Mesendoderm (in vitro differentiated cells): ENCODE measurements at regions not wholly inside any gene's neighbourhood (a gene's known extent, or its start where the extent isn't known, plus 50 kb on each side); places are given as distances from the start of the nearest gene placed in this dataset.
A peak's percentile ranks its signal among the peaks of the same experiment; 100 is the strongest.

ENCODE experiments used
- DNase-seq: peaks from one replicate; pipeline ENCODE4 v3.0.0; 2013
- H2AK5ac ChIP-seq: 2 replicates; pipeline ENCODE4 v1.6.1; 2013; ENCODE audit warnings: low read length, inconsistent platforms
- H2BK120ac ChIP-seq: 2 replicates; pipeline ENCODE4 v1.6.1; 2013; ENCODE audit warnings: low read depth, mild to moderate bottlenecking, low read length, moderate library complexity, mixed read lengths
- H2BK15ac ChIP-seq: replicated peaks from 2 replicates; pipeline ENCODE4 v1.6.1; 2013; ENCODE audit warnings: low read depth, mild to moderate bottlenecking, moderate library complexity
- H2BK5ac ChIP-seq: 2 replicates; pipeline ENCODE4 v1.6.1; 2013; ENCODE audit warnings: low read length, inconsistent platforms
- H3K18ac ChIP-seq: 2 replicates; pipeline ENCODE4 v1.6.1; 2013; ENCODE audit warnings: mild to moderate bottlenecking, low read length, mixed read lengths
- H3K23ac ChIP-seq: one replicate; pipeline ENCODE4 v1.6.1; 2013; ENCODE audit warnings: low read length
- H3K27ac ChIP-seq: 2 replicates; pipeline ENCODE4 v1.5.1; 2013; ENCODE audit warnings: low read depth, mild to moderate bottlenecking, inconsistent platforms, low read length, moderate library complexity
- H3K27me3 ChIP-seq: 2 replicates; pipeline ENCODE4 v1.6.1; 2013; ENCODE audit warnings: low read length, control low read depth, mild to moderate bottlenecking, inconsistent platforms; ENCODE audit not compliant: insufficient read depth, poor library complexity
- H3K36me3 ChIP-seq: 2 replicates; pipeline ENCODE4 v1.6.1; 2013; ENCODE audit warnings: low read length, inconsistent platforms; ENCODE audit not compliant: control insufficient read depth, insufficient read depth
- H3K4ac ChIP-seq: one replicate; pipeline ENCODE4 v1.6.1; 2013; ENCODE audit warnings: low read depth, mild to moderate bottlenecking, low read length, moderate library complexity
- H3K4me1 ChIP-seq: 2 replicates; pipeline ENCODE4 v1.6.1; 2013; ENCODE audit warnings: low read depth, low read length, inconsistent platforms; ENCODE audit not compliant: control insufficient read depth
- H3K4me2 ChIP-seq: 2 replicates; pipeline ENCODE4 v1.6.1; 2013; ENCODE audit warnings: low read length
- H3K4me3 ChIP-seq: 2 replicates; pipeline ENCODE4 v1.5.1; 2013; ENCODE audit warnings: mild to moderate bottlenecking, low read length
- H3K56ac ChIP-seq: one replicate; pipeline ENCODE4 v1.6.1; 2013; ENCODE audit warnings: low read length
- H3K79me1 ChIP-seq: 2 replicates; pipeline ENCODE4 v1.6.1; 2013; ENCODE audit warnings: low read length, inconsistent platforms
- H3K79me2 ChIP-seq: 2 replicates; pipeline ENCODE4 v1.6.1; 2013; ENCODE audit warnings: mild to moderate bottlenecking, low read length; ENCODE audit not compliant: control insufficient read depth, insufficient read depth
- H3K9ac ChIP-seq: 2 replicates; pipeline ENCODE4 v1.6.1; 2013; ENCODE audit warnings: low read length, inconsistent platforms
- H4K5ac ChIP-seq: one replicate; pipeline ENCODE4 v1.6.1; 2013; ENCODE audit warnings: low read length
- H4K8ac ChIP-seq: one replicate; pipeline ENCODE4 v1.6.1; 2013; ENCODE audit warnings: low read depth, mild to moderate bottlenecking, control low read depth, low read length, moderate library complexity
- WGBS: extraction: QIAGEN DNeasy Blood & Tissue Kit; methylation state at CpG from one replicate; pipeline ENCODE4 v1.1.7; 2013; ENCODE audit warnings: low lambda C conversion rate, missing lambda C conversion rate; ENCODE audit not compliant: insufficient coverage; ENCODE audit errors: extremely low coverage; 5-methylcytosine and 5-hydroxymethylcytosine counted together

DNA sequence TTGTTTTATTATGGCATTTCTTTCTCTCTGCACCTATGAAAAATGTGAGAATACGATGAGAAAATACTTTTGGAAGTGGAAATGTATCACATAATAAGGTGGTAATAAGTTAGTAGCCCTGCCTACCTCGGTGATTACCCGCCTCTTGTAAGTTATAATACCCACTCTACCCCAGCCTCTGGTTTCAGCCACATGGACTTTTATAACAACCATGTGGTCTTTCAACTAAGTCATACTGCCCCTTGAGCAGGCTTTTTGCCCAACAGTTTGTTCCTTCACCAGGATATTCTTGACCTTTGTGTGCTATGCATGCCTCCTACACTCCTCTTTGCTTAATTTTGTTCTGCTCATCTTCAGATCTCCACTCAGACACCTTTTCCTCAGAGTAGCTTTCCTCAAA, 470.6 kb upstream of the ZWINT start:
- Histone ChIP-seq H4K5ac (no peak overlapping the region), H3K4ac (no peak overlapping the region), H3K9ac (no peak overlapping the region), H3K4me2 (no peak overlapping the region), H4K8ac (no peak overlapping the region), H3K27me3 (no peaks in the 10 kb centered on the region), H3K79me1 (no peaks in the 10 kb centered on the region), H3K23ac (no peak overlapping the region), H2BK120ac (no peak overlapping the region), H3K4me3 (no peak overlapping the region), H2AK5ac (no peak overlapping the region), H3K27ac (no peak overlapping the region), H2BK15ac (no peak overlapping the region), H3K79me2 (no peaks in the 10 kb centered on the region), H3K56ac (no peak overlapping the region), H3K18ac (no peak overlapping the region), H3K4me1 (no peaks in the 10 kb centered on the region), H2BK5ac (no peak overlapping the region), H3K36me3 (no peaks in the 10 kb centered on the region)
- WGBS = no CpG with 5 or more reads among the region's 3 CpGs
- DNase-seq = no peak

DNA sequence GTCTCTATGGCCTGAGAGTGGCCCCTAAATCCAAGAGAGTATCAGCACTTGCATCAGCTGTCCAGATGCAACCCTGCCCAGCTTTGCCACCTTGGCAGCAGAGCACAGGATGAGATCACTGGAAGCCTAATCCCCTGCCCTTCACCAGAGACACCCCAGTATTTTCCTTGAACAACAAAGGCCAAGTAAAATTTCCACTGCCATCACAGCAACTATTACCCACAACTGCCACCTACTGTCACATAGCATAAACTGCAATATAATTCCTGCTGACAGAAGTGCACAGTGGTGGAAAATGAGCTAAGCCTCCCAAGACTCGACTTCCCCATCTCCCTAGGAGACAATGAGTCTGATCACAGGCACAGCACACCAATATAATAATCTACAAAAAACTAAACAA, 462.8 kb upstream of the ZWINT start:
- Histone ChIP-seq H3K4ac (no peak overlapping the region), H4K8ac (no peak overlapping the region), H2BK120ac (no peak overlapping the region), H3K79me2 (no peaks in the 10 kb centered on the region), H3K4me2 (no peak overlapping the region), H3K79me1 (no peaks in the 10 kb centered on the region), H3K27ac (no peak overlapping the region), H2BK5ac (no peak overlapping the region), H3K56ac (no peak overlapping the region), H3K9ac (no peak overlapping the region), H3K36me3 (no peaks in the 10 kb centered on the region), H3K23ac (no peak overlapping the region), H2BK15ac (no peak overlapping the region), H3K4me1 (no peaks in the 10 kb centered on the region), H3K27me3 (no peaks in the 10 kb centered on the region), H3K4me3 (no peak overlapping the region), H2AK5ac (no peak overlapping the region), H4K5ac (no peak overlapping the region), H3K18ac (no peak overlapping the region)
- no CpG with 5 or more reads among the region's 1 CpG for WGBS
- DNase-seq = peak; percentile 32

DNA sequence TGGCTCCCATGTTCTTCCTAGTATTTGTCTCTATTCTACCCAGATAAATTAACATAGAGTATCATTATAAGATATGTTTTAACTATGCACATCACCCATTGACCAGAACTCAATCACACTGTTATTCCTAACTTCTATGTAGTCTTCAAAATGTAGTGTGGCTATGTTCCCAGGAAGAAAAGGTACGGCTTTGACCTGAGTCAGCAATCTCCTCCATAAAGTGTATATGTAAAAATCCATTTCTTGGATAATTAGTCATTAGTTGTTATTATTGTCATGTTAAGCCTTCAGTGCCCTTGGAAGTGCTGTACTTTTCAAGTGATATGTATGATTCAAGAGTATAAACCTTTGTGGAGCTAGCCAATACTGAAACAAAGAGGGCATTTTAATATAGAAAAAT, 444.0 kb upstream of the ZWINT start:
- Histone ChIP-seq H2BK120ac (no peak overlapping the region), H3K79me1 (no peaks in the 10 kb centered on the region), H3K79me2 (no peaks in the 10 kb centered on the region), H4K5ac (no peak overlapping the region), H3K36me3 (no peaks in the 10 kb centered on the region), H3K4me2 (no peak overlapping the region), H4K8ac (no peak overlapping the region), H3K4me1 (no peaks in the 10 kb centered on the region), H3K4me3 (no peak overlapping the region), H3K56ac (no peak overlapping the region), H3K4ac (no peak overlapping the region), H2BK15ac (no peak overlapping the region), H3K27ac (no peak overlapping the region), H3K27me3 (no peaks in the 10 kb centered on the region), H2BK5ac (no peak overlapping the region), H2AK5ac (no peak overlapping the region), H3K18ac (no peak overlapping the region), H3K9ac (no peak overlapping the region), H3K23ac (no peak overlapping the region)
- no peak for DNase-seq
- WGBS = no CpG with 5 or more reads among the region's 1 CpG

DNA sequence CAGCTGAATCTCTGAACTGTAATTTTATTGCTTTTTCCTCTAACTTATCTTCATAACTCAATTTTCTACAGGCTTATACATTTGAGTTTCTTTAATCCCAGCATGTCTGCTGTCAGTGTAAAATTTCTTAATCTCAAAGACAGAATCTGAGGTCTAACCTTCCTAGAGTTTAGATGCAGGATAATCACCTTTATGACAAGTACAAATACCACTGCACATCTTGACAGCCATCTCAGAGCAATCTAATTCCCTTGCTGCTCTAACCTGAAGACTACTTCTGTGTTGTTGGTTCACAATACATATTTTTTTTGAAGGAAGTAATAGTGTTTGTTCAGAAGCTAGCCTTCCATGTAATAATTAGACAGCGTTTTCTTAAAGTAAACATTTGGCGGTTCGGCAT, 424.2 kb upstream of the ZWINT start:
- H2AK5ac ChIP-seq = no peak overlapping the region
- no peaks in the 10 kb centered on the region for H3K79me2 ChIP-seq
- H4K5ac ChIP-seq = no peak overlapping the region
- H2BK120ac ChIP-seq = no peak overlapping the region
- H3K36me3 ChIP-seq = no peaks in the 10 kb centered on the region
- H3K79me1 ChIP-seq = no peaks in the 10 kb centered on the region
- H3K18ac ChIP-seq = no peak overlapping the region
- no peak overlapping the region for H3K4me2 ChIP-seq
- no peak overlapping the region for H3K27ac ChIP-seq
- no peak overlapping the region for H2BK5ac ChIP-seq
- H3K9ac ChIP-seq = no peak overlapping the region
- no peak overlapping the region for H2BK15ac ChIP-seq
- no peak overlapping the region for H3K4me3 ChIP-seq
- H3K23ac ChIP-seq = no peak overlapping the region
- H3K4ac ChIP-seq = no peak overlapping the region
- H3K56ac ChIP-seq = no peak overlapping the region
- DNase-seq = no peak
- WGBS = no CpG with 5 or more reads among the region's 3 CpGs
- H4K8ac ChIP-seq = no peak overlapping the region
- H3K4me1 ChIP-seq = no peaks in the 10 kb centered on the region
- no peaks in the 10 kb centered on the region for H3K27me3 ChIP-seq

DNA sequence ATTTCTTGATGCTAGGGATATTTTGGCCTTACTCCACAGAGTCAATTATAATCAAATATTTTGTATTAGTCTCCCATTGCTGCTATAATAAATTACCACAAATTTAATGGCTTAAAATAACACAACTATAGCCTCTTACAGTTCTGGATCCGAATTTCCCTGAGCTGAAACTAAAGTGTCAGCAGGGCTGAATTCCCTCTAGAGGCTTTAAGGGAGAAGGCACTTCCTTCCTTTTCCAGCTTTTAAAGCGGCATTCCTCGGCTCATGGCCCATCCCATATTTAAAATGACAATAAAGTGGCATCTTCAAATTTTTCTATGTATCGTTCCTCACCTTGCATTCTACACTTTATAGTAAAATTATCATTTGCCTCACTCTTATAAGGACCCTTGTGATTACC, 421.4 kb upstream of the ZWINT start:
- Histone ChIP-seq H2BK5ac (no peak overlapping the region), H2BK15ac (no peak overlapping the region), H3K27me3 (no peaks in the 10 kb centered on the region), H3K23ac (no peak overlapping the region), H3K56ac (no peak overlapping the region), H3K79me1 (no peaks in the 10 kb centered on the region), H4K8ac (no peak overlapping the region), H3K4ac (no peak overlapping the region), H2AK5ac (no peak overlapping the region), H4K5ac (no peak overlapping the region), H3K18ac (no peak overlapping the region), H3K4me2 (no peak overlapping the region), H2BK120ac (no peak overlapping the region), H3K36me3 (no peaks in the 10 kb centered on the region), H3K79me2 (no peaks in the 10 kb centered on the region), H3K27ac (no peak overlapping the region), H3K4me1 (no peaks in the 10 kb centered on the region), H3K9ac (no peak overlapping the region), H3K4me3 (no peak overlapping the region)
- DNase-seq = peak; percentile 37
- WGBS = no CpG with 5 or more reads among the region's 4 CpGs

DNA sequence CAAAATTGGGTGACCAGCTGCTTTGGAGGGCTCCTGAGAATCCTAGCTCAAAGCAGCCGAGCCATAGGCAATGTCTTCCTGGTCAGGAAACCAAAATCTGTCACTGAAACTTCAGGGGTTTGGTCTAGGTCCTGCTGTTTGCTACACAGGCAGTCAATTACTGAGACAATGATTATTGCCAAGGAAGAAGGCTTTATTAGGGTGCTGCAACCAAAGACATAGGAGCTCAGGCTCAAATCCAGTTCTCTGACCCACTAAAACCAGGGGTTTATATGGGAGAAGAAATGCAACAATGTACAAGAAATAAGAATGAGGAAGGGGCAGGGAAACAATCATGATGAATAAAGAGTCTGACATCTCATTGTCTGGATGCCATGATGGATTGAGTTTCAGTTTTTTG, 410.3 kb upstream of the ZWINT start:
- no peak overlapping the region for H4K5ac ChIP-seq
- H2BK5ac ChIP-seq = no peak overlapping the region

More for the DNA sequence above, 410.3 kb upstream of the ZWINT start:
- H3K56ac ChIP-seq = no peak overlapping the region
- H4K8ac ChIP-seq = no peak overlapping the region
- H3K4me3 ChIP-seq = no peak overlapping the region
- H3K79me1 ChIP-seq = no peaks in the 10 kb centered on the region
- no peak overlapping the region for H3K18ac ChIP-seq
- no peak overlapping the region for H3K9ac ChIP-seq
- H3K23ac ChIP-seq = no peak overlapping the region
- H3K36me3 ChIP-seq = no peaks in the 10 kb centered on the region
- no peak overlapping the region for H3K4me2 ChIP-seq
- no peak overlapping the region for H2AK5ac ChIP-seq
- H3K4ac ChIP-seq = no peak overlapping the region
- H3K4me1 ChIP-seq = no peaks in the 10 kb centered on the region
- no peaks in the 10 kb centered on the region for H3K27me3 ChIP-seq
- no CpG with 5 or more reads among the region's 1 CpG for WGBS
- peak; percentile 2 for DNase-seq
- no peak overlapping the region for H2BK120ac ChIP-seq
- H3K79me2 ChIP-seq = no peaks in the 10 kb centered on the region
- no peak overlapping the region for H2BK15ac ChIP-seq
- no peak overlapping the region for H3K27ac ChIP-seq
